Bronchial epithelial cell (primary cell): ENCODE measurements at regions not wholly inside any gene's neighbourhood (a gene's known extent, or its start where the extent isn't known, plus 50 kb on each side); places are given as distances from the start of the nearest gene placed in this dataset.
A peak's percentile ranks its signal among the peaks of the same experiment; 100 is the strongest.

Experiments used
- DNase-seq: peaks from one replicate; pipeline ENCODE4 v3.0.0-alpha.2; 2010; ENCODE audit warnings: low read depth
- FAIRE-seq: peaks from 2 replicates; lab custom pipeline; 2011; peaks lifted over from hg19 to GRCh38; lab: Jason Lieb, UNC
- H3K27me3 ChIP-seq: 2 replicates; pipeline ENCODE4 v1.5.1; 2011; ENCODE audit warnings: low read length; ENCODE audit not compliant: control insufficient read depth, insufficient read depth
- H3K36me3 ChIP-seq: 2 replicates; pipeline ENCODE4 v1.5.1; 2011; ENCODE audit warnings: low read length; ENCODE audit not compliant: control insufficient read depth, insufficient read depth
- H3K4me3 ChIP-seq: 2 replicates; pipeline ENCODE4 v1.5.1; 2011; ENCODE audit warnings: mild to moderate bottlenecking, low read depth, low read length, control low read depth
- CTCF ChIP-seq: IDR thresholded peaks from 2 replicates; pipeline ENCODE4 v1.5.1; 2011; ENCODE audit warnings: mild to moderate bottlenecking, moderate library complexity, low read length, control low read depth, inconsistent platforms; ENCODE audit not compliant: insufficient read depth, severe bottlenecking

- DNase-seq (peak; percentile 97), FAIRE-seq (no peak)
- Histone ChIP-seq H3K36me3 (no peaks in the 10 kb centered on the region), H3K27me3 (no peaks in the 10 kb centered on the region), H3K4me3 (no peak overlapping the region)
- no peak for TF ChIP-seq CTCF
These were observed 531.0 kb upstream of the SETBP1 start for GRCh38 chr18:44149706-44150105.

GRCh38 chr18:44153981-44154380 is 526.7 kb upstream of the SETBP1 start:
- no peaks in the 10 kb centered on the region for H3K27me3 ChIP-seq
- H3K36me3 ChIP-seq, result no peaks in the 10 kb centered on the region
- no peak for FAIRE-seq

GRCh38 chr18:44156126-44156525 is 524.6 kb upstream of the SETBP1 start:
- TF ChIP-seq CTCF, result no peak

More at GRCh38 chr18:44153981-44154380, 526.7 kb upstream of the SETBP1 start:
- TF ChIP-seq CTCF, result no peak
- DNase-seq, result peak; percentile 33
- no peak overlapping the region for H3K4me3 ChIP-seq

GRCh38 chr18:44156776-44157335 is 523.8 kb upstream of the SETBP1 start:
- H3K36me3 ChIP-seq, result no peaks in the 10 kb centered on the region
- FAIRE-seq, result no peak
- no peak for DNase-seq

More at GRCh38 chr18:44156126-44156525, 524.6 kb upstream of the SETBP1 start:
- Histone ChIP-seq H3K4me3 (no peak overlapping the region), H3K27me3 (no peaks in the 10 kb centered on the region), H3K36me3 (no peaks in the 10 kb centered on the region)
- FAIRE-seq (no peak), DNase-seq (no peak)

GRCh38 chr18:44170208-44170880 is 510.3 kb upstream of the SETBP1 start:
- H3K36me3 ChIP-seq, result no peaks in the 10 kb centered on the region
- DNase-seq, result no peak
- no peak for FAIRE-seq
- no peak for TF ChIP-seq CTCF
- no peaks in the 10 kb centered on the region for H3K27me3 ChIP-seq
- H3K4me3 ChIP-seq, result no peak overlapping the region

More at GRCh38 chr18:44156776-44157335, 523.8 kb upstream of the SETBP1 start:
- Histone ChIP-seq H3K4me3 (no peak overlapping the region), H3K27me3 (no peaks in the 10 kb centered on the region)
- no peak for TF ChIP-seq CTCF

GRCh38 chr18:44171301-44171700 is 509.4 kb upstream of the SETBP1 start:
- Histone ChIP-seq H3K4me3 (no peak overlapping the region), H3K27me3 (no peaks in the 10 kb centered on the region), H3K36me3 (no peaks in the 10 kb centered on the region)
- DNase-seq (no peak), FAIRE-seq (no peak)
- no peak for TF ChIP-seq CTCF
